K562 (cell line): ENCODE measurements at regions not wholly inside any gene's neighbourhood (a gene's known extent, or its start where the extent isn't known, plus 50 kb on each side); places are given as distances from the start of the nearest gene placed in this dataset.

Experiments
- ATAC-seq: fragments of 200-7000 bp; cut with Tn5 transposase; 3 replicates; pipeline ENCODE4 v1.9.1; 2020; ENCODE audit warnings: moderate library complexity
- BruUV-seq: library from RNA; stranded (reverse); fragments of 400-500 nt; replicated peaks from 2 replicates; lab custom pipeline; 2021; lab: Mats Ljungman, UMichigan
- CTCF ChIA-PET: fragments of 300-600 bp; formaldehyde crosslinking; extraction: SDS; loops from one replicate; lab custom pipeline; 2021; ENCODE audit warnings: low intra/inter-chr PET ratio; lab: Yijun Ruan, JAX
- POLR2A ChIA-PET: fragments of 300-600, 350-650 bp; sonication (Branson Sonifier 250); formaldehyde crosslinking; extraction: SDS; loops from one replicate; lab custom pipeline; 2021; ENCODE audit warnings: antibody characterized with exemption, inconsistent platforms; lab: Yijun Ruan, JAX
- DNase-seq, 4 experiments: peaks; one replicate each; pipeline versions ENCODE4 v3.0.0 to v3.0.0-alpha.2; 2011 to 2018; ENCODE audit warnings: low spot score in 3 of 4, mixed read lengths in 3 of 4; ENCODE audit errors: extremely low read depth in 1 of 4
- FAIRE-seq: peaks from 2 replicates; lab custom pipeline; 2011; peaks lifted over from hg19 to GRCh38; lab: Jason Lieb, UNC
- H2AFZ ChIP-seq: 2 replicates; pipeline ENCODE4 v1.6.0; 2011; ENCODE audit warnings: low read depth, low read length, control low read depth, inconsistent platforms
- H3K27ac ChIP-seq: fragments of 200-600 bp; 3 replicates; pipeline ENCODE4 v1.8.0; 2011; ENCODE audit warnings: low read depth, mild to moderate bottlenecking, control low read depth, inconsistent platforms, low read length, moderate library complexity, mixed read lengths; ENCODE audit errors: extremely low read depth
- H3K27me3 ChIP-seq, 2 experiments: fragments of 300-600 bp in 1 of 2; 2 replicates in 1 of 2; 3 replicates in 1 of 2; pipeline versions ENCODE4 v1.6.0 to v1.8.0; 2011; ENCODE audit warnings: inconsistent platforms in 2 of 2, low read length in 2 of 2, mild to moderate bottlenecking in 1 of 2, mixed read lengths in 1 of 2, moderate library complexity in 1 of 2; ENCODE audit not compliant: control insufficient read depth in 2 of 2, insufficient read depth in 2 of 2
- H3K36me3 ChIP-seq: fragments of 300-600 bp; 3 replicates; pipeline ENCODE4 v1.8.0; 2011; ENCODE audit warnings: mild to moderate bottlenecking, low read length, inconsistent platforms; ENCODE audit not compliant: control insufficient read depth, insufficient read depth
- H3K4me1 ChIP-seq, 2 experiments: fragments of 200-600 bp in 1 of 2; replicated peaks in 1 of 2; 2 replicates in 1 of 2; 3 replicates in 1 of 2; pipeline versions ENCODE4 v1.5.1 to v1.8.0; 2011; ENCODE audit warnings: inconsistent platforms in 2 of 2, low read length in 2 of 2, mild to moderate bottlenecking in 1 of 2, mixed read lengths in 1 of 2, moderate library complexity in 1 of 2; ENCODE audit not compliant: control insufficient read depth in 2 of 2, insufficient read depth in 2 of 2
- H3K4me2 ChIP-seq: 2 replicates; pipeline ENCODE4 v1.6.1; 2011; ENCODE audit warnings: low read length, control low read depth, inconsistent platforms, mixed read lengths; ENCODE audit not compliant: insufficient read depth
- H3K4me3 ChIP-seq: fragments of 200-600 bp; sonication (generic), shearing (Covaris generic); 2 replicates; pipeline ENCODE4 v1.5.1; 2016; ENCODE audit warnings: control low read depth, inconsistent platforms
- H3K79me2 ChIP-seq: fragments of 200-600 bp; 3 replicates; pipeline ENCODE4 v1.8.0; 2011; ENCODE audit warnings: low read length, inconsistent platforms; ENCODE audit not compliant: control insufficient read depth, insufficient read depth
- H3K9ac ChIP-seq, 2 experiments: 2 replicates each; pipeline versions ENCODE4 v1.6.0 to v1.6.1; 2011; ENCODE audit warnings: low read depth in 2 of 2, low read length in 2 of 2, control low read depth in 1 of 2, inconsistent platforms in 1 of 2, mild to moderate bottlenecking in 1 of 2, mixed read lengths in 1 of 2; ENCODE audit not compliant: insufficient read depth in 1 of 2
- H3K9me1 ChIP-seq: one replicate; pipeline ENCODE4 v1.6.0; 2011; ENCODE audit warnings: inconsistent platforms, mild to moderate bottlenecking, low read length, moderate library complexity; ENCODE audit not compliant: control insufficient read depth, insufficient read depth
- H3K9me3 ChIP-seq: replicated peaks from 2 replicates; pipeline ENCODE4 v1.5.1; 2011; ENCODE audit warnings: low read depth, low read length, inconsistent platforms; ENCODE audit not compliant: control insufficient read depth, insufficient read depth
- H4K20me1 ChIP-seq: replicated peaks from 2 replicates; pipeline ENCODE4 v1.6.1; 2011; ENCODE audit warnings: low read length, inconsistent platforms, mixed read lengths; ENCODE audit not compliant: control insufficient read depth, insufficient read depth
- CXXC5 ChIP-seq: fragments of 250-450 bp; sonication (Bioruptor Pico); IDR thresholded peaks from 2 replicates; pipeline ENCODE4 v1.8.0; 2022; ENCODE audit warnings: inconsistent platforms, mild to moderate bottlenecking, moderate library complexity
- JUN ChIP-seq, 2 experiments: sonication (generic) in 1 of 2; formaldehyde crosslinking in 1 of 2; IDR thresholded peaks; 2 replicates each; pipeline versions ENCODE4 v1.6.1 to v1.8.0; 2012 to 2022; ENCODE audit warnings: borderline replicate concordance in 2 of 2, mild to moderate bottlenecking in 2 of 2, improper control_type of control experiment in 1 of 2, low read depth in 1 of 2, low read length in 1 of 2, missing genetic modification reagents in 1 of 2
- JUND ChIP-seq, 2 experiments: IDR thresholded peaks; 2 replicates in 1 of 2; 3 replicates in 1 of 2; pipeline ENCODE4 v1.6.1; 2011; ENCODE audit warnings: borderline replicate concordance in 2 of 2, low read depth in 2 of 2, low read length in 2 of 2, improper control_type of control experiment in 1 of 2, missing biosample characterization in 1 of 2, missing genetic modification characterization in 1 of 2, missing genetic modification reagents in 1 of 2
- ZNF24 ChIP-seq: fragments of 450-650 bp; IDR thresholded peaks from 2 replicates; pipeline ENCODE4 v1.6.1; 2016
- ZNF274 ChIP-seq: IDR thresholded peaks from 2 replicates; pipeline ENCODE4 v1.6.1; 2011; ENCODE audit warnings: low read depth, mild to moderate bottlenecking, low read length, moderate library complexity, borderline replicate concordance
- ZNF644 ChIP-seq: fragments of 200-800 bp; sonication (Bioruptor generic); IDR thresholded peaks from 2 replicates; pipeline ENCODE4 v1.6.1; 2016; ENCODE audit warnings: low read depth, missing genetic modification characterization, missing compliant biosample characterization
- WGBS: fragments of 100-300 bp; shearing (Covaris generic); methylation state at CpG from one replicate; pipeline ENCODE4 v1.1.6; 2016; ENCODE audit warnings: low coverage, mixed read lengths; ENCODE audit not compliant: insufficient coverage; ENCODE audit errors: missing lambda C conversion rate; 5-methylcytosine and 5-hydroxymethylcytosine counted together
- in situ Hi-C: fragments of 300-500 bp; cut with MboI; formaldehyde crosslinking; loops from 4 replicates; pipeline ENCODE4 v1.15.0; 2018; ENCODE audit warnings: inconsistent platforms, mixed read lengths
- intact Hi-C: fragments of 100-400 bp; cut with micrococcal nuclease; formaldehyde crosslinking; loops from 2 replicates; pipeline ENCODE4 v1.14.2; 2022
- TF ChIP-seq, protein P1 (sequence below), 2 experiments: fragments of 450-650 bp; formaldehyde crosslinking in 1 of 2; IDR thresholded peaks; 2 replicates each; pipeline versions ENCODE4 v1.4.0 to v1.6.1; 2014 to 2020; ENCODE audit warnings: mild to moderate bottlenecking in 2 of 2, borderline replicate concordance in 1 of 2, low read depth in 1 of 2

DNA sequence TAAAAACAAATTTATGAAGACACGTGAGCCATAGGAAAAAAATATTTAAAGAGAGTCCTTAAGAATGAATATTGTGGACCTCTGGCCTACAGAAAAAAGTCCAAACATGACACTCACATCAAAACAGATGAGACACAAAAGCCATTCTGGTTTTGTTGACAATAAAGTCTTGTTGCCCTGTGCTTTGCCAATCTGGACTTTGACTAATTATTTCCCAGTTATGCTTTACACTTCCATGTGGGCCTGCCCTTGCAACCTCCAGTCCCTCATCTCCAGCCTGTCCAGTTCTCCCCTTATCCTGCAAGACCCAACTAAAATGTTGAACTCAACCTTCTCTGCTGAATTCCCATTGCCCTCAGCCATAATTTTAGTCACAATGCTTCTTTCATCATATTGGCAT lies 184.5 kb upstream of the SERP2 start:
- 0% methylated on average over 1 of the region's 1 CpG for WGBS
- Histone ChIP-seq H3K79me2 (no peaks in the 10 kb centered on the region), H3K27me3 (no peaks in the 10 kb centered on the region), H3K9me1 (no peaks in the 10 kb centered on the region), H3K4me3 (no peak overlapping the region), H3K9me3 (no peaks in the 10 kb centered on the region), H2AFZ (no peak overlapping the region), H3K36me3 (no peaks in the 10 kb centered on the region), H3K9ac (no peak overlapping the region), H3K4me1 (no peaks in the 10 kb centered on the region), H4K20me1 (no peaks in the 10 kb centered on the region), H3K27ac (no peak overlapping the region), H3K4me2 (no peak overlapping the region)
- intact Hi-C loops (no loop called here), in situ Hi-C loops (loop anchor here (25.0 kb wide), 1 partner anchor 277 kb away; no protein-coding TSS in a partner anchor)
- ATAC-seq, result no peak
- CTCF ChIA-PET, result no interaction called here
- FAIRE-seq, result no peak
- no peak for DNase-seq
- no peak for TF ChIP-seq JUND (IDR thresholded peaks at IDR 0.05; ENCODE audit: borderline replicate concordance, low read depth, low read length)
- no peak for TF ChIP-seq JUND (tag; IDR thresholded peaks at IDR 0.05; ENCODE audit: borderline replicate concordance, low read depth, low read length)
- TF ChIP-seq CXXC5, result no peak
- TF ChIP-seq, protein P1, sequence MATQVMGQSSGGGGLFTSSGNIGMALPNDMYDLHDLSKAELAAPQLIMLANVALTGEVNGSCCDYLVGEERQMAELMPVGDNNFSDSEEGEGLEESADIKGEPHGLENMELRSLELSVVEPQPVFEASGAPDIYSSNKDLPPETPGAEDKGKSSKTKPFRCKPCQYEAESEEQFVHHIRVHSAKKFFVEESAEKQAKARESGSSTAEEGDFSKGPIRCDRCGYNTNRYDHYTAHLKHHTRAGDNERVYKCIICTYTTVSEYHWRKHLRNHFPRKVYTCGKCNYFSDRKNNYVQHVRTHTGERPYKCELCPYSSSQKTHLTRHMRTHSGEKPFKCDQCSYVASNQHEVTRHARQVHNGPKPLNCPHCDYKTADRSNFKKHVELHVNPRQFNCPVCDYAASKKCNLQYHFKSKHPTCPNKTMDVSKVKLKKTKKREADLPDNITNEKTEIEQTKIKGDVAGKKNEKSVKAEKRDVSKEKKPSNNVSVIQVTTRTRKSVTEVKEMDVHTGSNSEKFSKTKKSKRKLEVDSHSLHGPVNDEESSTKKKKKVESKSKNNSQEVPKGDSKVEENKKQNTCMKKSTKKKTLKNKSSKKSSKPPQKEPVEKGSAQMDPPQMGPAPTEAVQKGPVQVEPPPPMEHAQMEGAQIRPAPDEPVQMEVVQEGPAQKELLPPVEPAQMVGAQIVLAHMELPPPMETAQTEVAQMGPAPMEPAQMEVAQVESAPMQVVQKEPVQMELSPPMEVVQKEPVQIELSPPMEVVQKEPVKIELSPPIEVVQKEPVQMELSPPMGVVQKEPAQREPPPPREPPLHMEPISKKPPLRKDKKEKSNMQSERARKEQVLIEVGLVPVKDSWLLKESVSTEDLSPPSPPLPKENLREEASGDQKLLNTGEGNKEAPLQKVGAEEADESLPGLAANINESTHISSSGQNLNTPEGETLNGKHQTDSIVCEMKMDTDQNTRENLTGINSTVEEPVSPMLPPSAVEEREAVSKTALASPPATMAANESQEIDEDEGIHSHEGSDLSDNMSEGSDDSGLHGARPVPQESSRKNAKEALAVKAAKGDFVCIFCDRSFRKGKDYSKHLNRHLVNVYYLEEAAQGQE (IDR thresholded peaks at IDR 0.05; ENCODE audit: borderline replicate concordance), result no peak
- TF ChIP-seq, protein P1 (CRISPR knock-in tag; IDR thresholded peaks at IDR 0.05; ENCODE audit: low read depth), result no peak
- TF ChIP-seq JUN (IDR thresholded peaks at IDR 0.05; ENCODE audit: borderline replicate concordance, low read depth, low read length), result no peak
- no peak for TF ChIP-seq JUN (CRISPR knock-in tag; IDR thresholded peaks at IDR 0.05; ENCODE audit: borderline replicate concordance)
- TF ChIP-seq ZNF274, result no peak
- TF ChIP-seq ZNF644, result no peak
- no peak for TF ChIP-seq ZNF24
- POLR2A ChIA-PET, result no interaction called here
- no TSS peak for BruUV-seq
